GM06990 (cell line): ENCODE measurements at regions not wholly inside any gene's neighbourhood (a gene's known extent, or its start where the extent isn't known, plus 50 kb on each side); places are given as distances from the start of the nearest gene placed in this dataset.

Experiments used
- DNase-seq: peaks from one replicate; pipeline ENCODE4 v3.0.0-alpha.2; 2011; ENCODE audit not compliant: insufficient read length; ENCODE audit errors: extremely low read depth
- H3K27me3 ChIP-seq: replicated peaks from 2 replicates; pipeline ENCODE4 v1.6.0; 2011; ENCODE audit warnings: low read length; ENCODE audit not compliant: control insufficient read depth, insufficient read depth
- H3K36me3 ChIP-seq: 2 replicates; pipeline ENCODE4 v1.5.1; 2011; ENCODE audit warnings: low read length; ENCODE audit not compliant: control insufficient read depth, insufficient read depth
- H3K4me3 ChIP-seq: replicated peaks from 2 replicates; pipeline ENCODE4 v1.5.1; 2011; ENCODE audit warnings: low read depth, mild to moderate bottlenecking, control low read depth, low read length
- CTCF ChIP-seq: IDR thresholded peaks from 2 replicates; pipeline ENCODE4 v1.5.1; 2011; ENCODE audit warnings: low read length, control low read depth, mild to moderate bottlenecking, inconsistent platforms; ENCODE audit not compliant: insufficient read depth, poor library complexity, severe bottlenecking

GRCh38 chr16:17853958-17854357 lies 383.2 kb upstream of the XYLT1 start:
- no peak for DNase-seq
- H3K36me3 ChIP-seq = no peaks in the 10 kb centered on the region
- no peak for TF ChIP-seq CTCF

DNA sequence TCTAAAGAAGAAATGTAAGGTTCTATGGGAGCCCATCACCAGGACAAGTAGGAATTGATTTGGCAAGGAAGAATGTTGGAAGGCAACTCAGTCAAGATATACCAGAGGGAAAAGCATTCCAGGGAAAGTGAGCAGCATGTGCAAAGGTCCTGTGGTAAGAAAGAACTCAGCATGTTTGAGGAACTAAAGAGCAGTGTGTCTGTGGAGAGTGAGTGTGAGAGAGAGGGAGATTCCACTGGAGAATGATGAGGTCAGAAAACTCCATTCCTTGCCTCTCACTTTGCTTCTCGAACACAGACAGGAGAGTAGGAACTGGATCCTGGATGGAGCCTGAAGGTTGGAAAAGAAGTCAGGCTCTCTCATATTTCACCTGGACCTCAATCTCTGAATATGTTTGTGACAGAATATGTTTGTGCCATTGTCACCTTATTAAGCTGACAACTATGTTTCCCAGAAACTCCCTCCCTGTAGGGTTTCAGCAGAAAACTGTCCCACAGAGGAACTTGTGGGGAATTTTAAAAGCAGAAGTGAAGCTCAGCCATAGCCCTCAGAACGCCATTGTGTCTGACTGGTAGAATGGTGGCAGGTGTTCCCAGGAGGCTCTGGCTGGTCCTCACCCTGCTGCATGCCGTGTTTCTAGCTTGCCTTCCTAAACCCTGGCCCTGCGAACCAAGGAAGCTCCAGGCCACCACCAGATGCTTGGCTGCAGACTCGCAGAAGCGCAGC lies 382.4 kb upstream of the XYLT1 start:
- H3K36me3 ChIP-seq = no peaks in the 10 kb centered on the region
- DNase-seq = no peak
- H3K4me3 ChIP-seq = no peak overlapping the region
- H3K27me3 ChIP-seq = no peaks in the 10 kb centered on the region
- TF ChIP-seq CTCF = no peak

More at GRCh38 chr16:17853958-17854357, 383.2 kb upstream of the XYLT1 start:
- no peak overlapping the region for H3K4me3 ChIP-seq
- H3K27me3 ChIP-seq = no peaks in the 10 kb centered on the region

DNA sequence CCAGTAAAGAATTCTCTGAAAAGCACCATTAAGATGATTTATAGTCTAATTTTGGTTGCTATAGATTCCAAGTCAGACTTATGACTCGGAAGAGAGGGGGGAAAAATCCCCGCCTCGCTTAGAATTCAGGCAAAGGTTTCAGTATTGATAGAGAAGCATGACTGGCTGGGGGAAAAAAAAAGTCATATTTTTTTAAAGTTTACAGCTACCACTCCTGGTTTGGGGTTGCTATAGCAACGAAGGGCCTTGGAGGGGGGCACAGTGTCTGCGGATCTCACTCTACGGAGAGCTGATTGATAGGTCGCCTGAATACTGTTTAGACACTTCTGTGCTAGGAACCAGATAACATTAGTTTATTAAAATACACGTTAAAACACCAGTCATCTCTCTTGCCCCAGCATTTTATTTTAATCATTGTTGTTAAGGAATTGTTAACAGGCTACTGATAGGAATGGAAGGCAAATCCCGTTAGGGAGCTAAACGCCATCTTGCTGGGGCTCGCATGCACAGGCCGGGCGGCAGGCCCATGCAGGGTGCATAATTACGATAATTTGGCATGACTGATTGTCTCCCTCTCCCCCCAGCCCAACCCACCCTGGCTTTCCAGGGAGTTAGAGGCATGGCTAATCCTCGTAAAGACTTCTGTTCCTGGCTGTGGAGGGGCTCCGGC lies 380.0 kb upstream of the XYLT1 start:
- Histone ChIP-seq H3K4me3 (no peak overlapping the region), H3K36me3 (no peaks in the 10 kb centered on the region), H3K27me3 (no peaks in the 10 kb centered on the region)
- no peak for TF ChIP-seq CTCF
- DNase-seq = no peak

- DNase-seq = no peak
- Histone ChIP-seq H3K27me3 (no peaks in the 10 kb centered on the region), H3K36me3 (no peaks in the 10 kb centered on the region), H3K4me3 (no peak overlapping the region)
- no peak for TF ChIP-seq CTCF
Measured at GRCh38 chr16:17847234-17847795, 376.6 kb upstream of the XYLT1 start.

GRCh38 chr16:17846030-17846429 lies 375.3 kb upstream of the XYLT1 start:
- TF ChIP-seq CTCF = no peak

More at GRCh38 chr16:17846030-17846429, 375.3 kb upstream of the XYLT1 start:
- H3K36me3 ChIP-seq = no peaks in the 10 kb centered on the region
- no peaks in the 10 kb centered on the region for H3K27me3 ChIP-seq
- no peak overlapping the region for H3K4me3 ChIP-seq
- no peak for DNase-seq
